HG03066 (cell line): ENCODE measurements at regions not wholly inside any gene's neighbourhood (a gene's known extent, or its start where the extent isn't known, plus 50 kb on each side); places are given as distances from the start of the nearest gene placed in this dataset.
"Not testable (repeated sequence)": the region's sequence is repeated elsewhere in the genome, so short reads cannot be mapped to it uniquely, and the experiment has no call there.

ENCODE experiments used
- ATAC-seq: cut with Tn5 transposase; IDR thresholded peaks from one replicate; pipeline ENCODE4 v1.9.1; 2021; ENCODE audit warnings: low read depth; ENCODE audit not compliant: unreplicated experiment

- ATAC-seq: no peak
Measured at GRCh38 chr4:53722110-53722509, 130.8 kb upstream of the LNX1 start.

- ATAC-seq: no peak
Measured at GRCh38 chr4:53721263-53721662, 130.0 kb upstream of the LNX1 start.

- ATAC-seq: no peak
Measured at GRCh38 chr4:53720776-53721175, 129.5 kb upstream of the LNX1 start.

DNA sequence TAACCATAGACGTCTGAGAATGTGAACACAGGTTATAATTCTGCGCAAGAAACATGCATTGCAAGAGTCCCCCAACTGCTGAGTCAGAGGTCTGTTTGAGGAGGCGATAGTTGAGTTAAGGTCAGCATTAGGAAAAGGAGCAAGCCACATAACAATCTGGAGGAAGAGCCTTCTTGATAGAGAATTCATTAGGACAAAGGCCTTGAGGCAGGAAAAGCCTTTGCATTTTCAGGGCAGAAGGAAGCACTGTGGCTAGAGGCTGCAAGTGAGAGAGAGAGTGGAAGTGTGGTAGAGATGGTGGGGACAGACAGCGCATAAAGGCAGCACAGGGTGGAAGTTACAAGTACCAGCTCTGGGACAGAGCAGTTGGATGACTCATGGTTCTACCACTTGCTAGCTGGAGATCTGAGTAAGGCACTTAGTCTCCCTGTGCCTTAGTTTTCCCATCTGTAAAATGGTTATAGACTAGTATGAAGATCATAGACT lies 125.8 kb upstream of the LNX1 start:
- ATAC-seq: no peak

- no peak for ATAC-seq
Measured at GRCh38 chr4:53716471-53717063, 125.3 kb upstream of the LNX1 start.

- no peak for ATAC-seq
Measured at GRCh38 chr4:53716011-53716410, 124.7 kb upstream of the LNX1 start.

- ATAC-seq: no peak
Measured at GRCh38 chr4:53714236-53715140, 123.2 kb upstream of the LNX1 start.

DNA sequence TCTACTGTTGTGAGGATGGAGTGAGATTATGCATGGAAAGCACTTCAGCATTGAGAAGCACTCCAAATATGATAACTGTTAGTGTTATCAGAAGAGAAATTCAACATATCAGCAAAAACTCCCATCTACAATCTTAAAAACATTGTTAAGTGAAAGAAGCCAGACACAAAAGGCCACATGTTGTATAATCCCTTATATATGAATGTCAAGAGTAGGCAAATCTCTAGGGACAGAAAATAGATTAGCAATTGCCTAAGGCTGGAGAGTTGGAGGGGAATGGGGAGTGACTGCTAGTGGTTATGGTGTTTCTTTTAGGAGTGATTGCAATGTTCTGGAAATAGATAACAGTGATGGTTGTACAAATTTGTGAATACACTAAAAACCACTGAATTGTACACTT lies 122.5 kb upstream of the LNX1 start:
- ATAC-seq: no peak

- ATAC-seq: no peak
Measured at GRCh38 chr4:53713296-53713695, 122.0 kb upstream of the LNX1 start.

- ATAC-seq: no peak
Measured at GRCh38 chr4:53712408-53713020, 121.2 kb upstream of the LNX1 start.

DNA sequence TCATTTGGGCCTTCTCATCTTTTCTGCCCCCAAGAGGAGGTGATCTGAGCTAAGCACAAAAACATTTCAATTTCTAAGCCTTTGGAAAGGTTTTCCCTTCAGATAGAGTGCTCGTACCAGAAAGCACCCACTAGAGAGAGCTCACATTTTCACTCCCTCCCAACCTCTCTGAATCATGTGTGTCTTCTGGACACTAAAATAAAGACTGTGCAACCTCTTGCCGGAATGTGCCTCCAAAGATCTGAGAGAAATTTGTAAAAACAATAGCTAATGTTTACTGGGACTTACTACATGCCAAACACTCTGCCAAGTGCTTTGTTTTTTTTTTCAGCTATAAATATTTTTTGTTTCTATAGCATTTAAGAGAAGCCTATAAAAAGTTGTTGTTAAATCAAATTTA lies 120.6 kb upstream of the LNX1 start:
- ATAC-seq: no peak

- ATAC-seq: no peak
Measured at GRCh38 chr4:53709693-53710092, 118.4 kb upstream of the LNX1 start.

DNA sequence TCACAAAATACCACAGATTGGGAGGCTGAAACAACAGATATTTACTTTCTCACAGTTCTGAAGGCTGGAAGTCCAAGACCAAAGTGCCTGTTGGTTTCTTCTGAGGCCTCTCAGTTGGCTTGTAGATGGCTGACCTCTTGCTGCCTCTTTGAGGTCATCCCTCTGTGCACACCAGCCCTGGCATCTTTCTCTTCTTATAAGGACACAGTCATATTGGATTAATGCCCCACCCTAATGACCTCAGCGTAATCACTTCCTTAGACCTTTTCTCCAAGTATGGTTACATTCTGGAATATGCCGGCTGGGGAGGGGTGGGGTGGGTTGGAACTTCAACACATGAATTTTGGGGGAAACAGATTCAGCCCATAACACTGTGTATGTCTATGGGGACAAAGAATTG lies 116.2 kb upstream of the LNX1 start:
- ATAC-seq: no peak

DNA sequence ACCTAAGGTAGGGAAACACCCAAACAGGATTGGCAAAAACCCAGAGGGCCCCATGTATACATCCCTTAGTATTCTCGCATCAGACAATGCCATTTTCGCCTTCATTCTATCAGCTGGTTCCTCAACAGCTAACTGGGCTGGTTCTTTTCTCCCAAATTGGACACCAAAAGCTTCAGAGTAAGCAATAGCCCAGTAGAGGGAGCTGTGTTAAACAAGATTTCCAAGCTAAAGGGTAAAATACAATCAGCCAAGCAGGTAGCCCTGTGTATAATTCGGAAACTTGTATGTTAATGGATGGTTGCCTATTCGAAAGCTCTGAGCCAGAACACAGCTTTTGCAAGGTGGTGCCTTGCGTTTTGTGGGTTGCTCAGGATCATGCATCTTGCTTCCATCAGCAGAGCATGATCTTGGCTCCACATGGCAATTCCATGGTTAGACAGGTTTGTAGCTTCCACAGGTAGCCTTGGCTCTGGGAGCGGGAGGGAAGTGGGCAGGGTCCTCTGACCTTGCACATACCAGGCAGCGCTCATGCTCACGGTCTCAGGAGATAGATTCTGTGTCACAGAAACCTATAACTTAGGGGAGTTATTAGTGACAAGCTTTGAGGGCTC lies 115.2 kb upstream of the LNX1 start:
- ATAC-seq: peak; percentile 32

GRCh38 chr4:53705972-53706371 lies 114.7 kb upstream of the LNX1 start:
- ATAC-seq: no peak

DNA sequence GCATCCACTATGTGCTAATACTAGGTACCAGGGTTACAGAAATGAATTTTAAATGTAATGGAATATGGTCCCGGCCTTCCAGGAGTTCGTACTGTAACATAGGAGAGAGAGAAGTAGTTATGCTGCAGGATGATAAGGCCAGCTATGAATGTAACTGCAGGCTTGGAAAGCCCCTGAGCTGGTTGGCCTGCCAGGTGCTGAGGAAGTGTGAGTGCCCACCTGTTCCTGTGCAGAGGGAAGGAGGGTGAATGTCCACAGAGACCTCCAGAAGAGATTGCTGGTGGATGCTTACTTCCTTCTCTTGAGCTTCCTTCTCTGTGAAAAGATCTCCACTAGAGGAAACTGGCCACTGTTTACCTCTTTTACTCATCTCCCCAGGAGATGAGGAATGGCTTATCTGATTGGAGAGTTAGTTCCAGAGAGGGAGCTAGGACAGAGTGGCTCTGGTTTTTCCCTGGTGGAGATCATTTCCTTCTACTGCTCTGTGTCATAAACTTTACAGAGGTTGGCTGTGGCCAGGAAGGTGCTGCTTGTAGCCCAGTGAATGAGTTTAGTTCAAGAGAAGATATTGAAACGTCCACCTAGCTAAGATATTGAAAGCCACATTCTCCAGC lies 114.0 kb upstream of the LNX1 start:
- ATAC-seq: no peak

GRCh38 chr4:53704329-53704728 lies 113.0 kb upstream of the LNX1 start:
- no peak for ATAC-seq

GRCh38 chr4:53703267-53703655 lies 112.0 kb upstream of the LNX1 start:
- ATAC-seq: no peak

DNA sequence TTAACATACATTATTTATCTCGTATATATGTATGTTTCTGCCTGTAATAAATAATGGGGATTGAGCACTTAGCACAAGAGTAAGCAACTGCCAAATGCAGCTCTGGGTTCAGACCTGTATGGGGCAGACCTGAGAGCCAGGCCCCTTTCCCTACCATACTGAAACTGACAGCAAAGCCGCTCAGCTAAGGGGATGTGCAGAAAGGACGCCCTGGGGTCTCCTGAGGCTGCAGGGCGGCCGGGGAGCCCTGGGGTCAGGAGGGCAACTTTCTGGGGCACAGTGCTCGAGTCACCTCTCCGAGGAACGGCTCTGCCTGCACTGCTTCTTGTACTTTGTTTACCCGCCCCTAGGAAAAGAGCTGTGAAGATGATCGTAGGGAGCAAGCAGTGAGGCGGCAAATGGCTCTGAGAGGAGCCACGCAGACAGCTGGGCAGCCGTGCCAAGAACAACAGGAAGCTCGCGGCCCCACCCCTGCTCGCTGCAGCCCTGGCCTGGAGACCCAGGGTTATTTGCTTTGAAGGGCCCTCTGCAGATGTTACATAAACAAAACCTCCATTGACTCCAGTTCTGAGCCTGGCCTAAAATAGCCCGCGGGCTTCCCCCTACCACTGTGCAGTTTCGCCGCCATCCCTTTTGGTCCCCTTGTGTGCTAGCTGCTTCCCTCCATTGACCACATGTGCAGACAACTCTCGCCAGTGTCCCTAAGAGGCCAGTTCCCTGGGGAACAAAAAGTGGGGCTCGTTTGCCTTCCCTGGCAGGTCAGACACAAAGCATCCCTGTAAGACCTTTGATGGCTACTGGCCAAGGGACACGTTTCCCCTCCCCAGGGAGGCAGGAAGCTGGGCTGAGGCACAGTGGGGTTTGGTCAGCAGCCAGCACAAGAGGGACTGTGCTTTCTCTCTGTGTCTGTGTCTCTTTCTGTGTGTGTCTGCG lies 111.3 kb upstream of the LNX1 start:
- peak; percentile 73 for ATAC-seq

GRCh38 chr4:53701260-53701659 lies 110.0 kb upstream of the LNX1 start:
- not testable (repeated sequence) for ATAC-seq
